ENCODE measurements at regions not wholly inside any gene's neighbourhood (a gene's known extent, or its start where the extent isn't known, plus 50 kb on each side); places are given as distances from the start of the nearest gene placed in this dataset.

GRCh38 chr17:34728771-34729310 lies 149.5 kb downstream of the TMEM132E start:
- TF ChIP-seq CTCF (IDR thresholded peaks at IDR 0.05) (no peak), POLR2A (IDR thresholded peaks at IDR 0.05) (no peak), POLR2AphosphoS5 (IDR thresholded peaks at IDR 0.05; ENCODE audit: insufficient read depth in 1 of 2, low read depth in 1 of 2) (no peak)

All from vagina (tissue), 2 donors.